H1 (cell line): ENCODE measurements at regions not wholly inside any gene's neighbourhood (a gene's known extent, or its start where the extent isn't known, plus 50 kb on each side); places are given as distances from the start of the nearest gene placed in this dataset.

ENCODE experiments used
- TF ChIP-seq, protein P1 (sequence below): IDR thresholded peaks from 2 replicates; pipeline ENCODE4 v1.6.1; 2012; ENCODE audit warnings: low read length, inconsistent platforms

- TF ChIP-seq, protein P1, sequence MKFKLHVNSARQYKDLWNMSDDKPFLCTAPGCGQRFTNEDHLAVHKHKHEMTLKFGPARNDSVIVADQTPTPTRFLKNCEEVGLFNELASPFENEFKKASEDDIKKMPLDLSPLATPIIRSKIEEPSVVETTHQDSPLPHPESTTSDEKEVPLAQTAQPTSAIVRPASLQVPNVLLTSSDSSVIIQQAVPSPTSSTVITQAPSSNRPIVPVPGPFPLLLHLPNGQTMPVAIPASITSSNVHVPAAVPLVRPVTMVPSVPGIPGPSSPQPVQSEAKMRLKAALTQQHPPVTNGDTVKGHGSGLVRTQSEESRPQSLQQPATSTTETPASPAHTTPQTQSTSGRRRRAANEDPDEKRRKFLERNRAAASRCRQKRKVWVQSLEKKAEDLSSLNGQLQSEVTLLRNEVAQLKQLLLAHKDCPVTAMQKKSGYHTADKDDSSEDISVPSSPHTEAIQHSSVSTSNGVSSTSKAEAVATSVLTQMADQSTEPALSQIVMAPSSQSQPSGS: no peak
Observed at GRCh38 chr2:126048719-126049118, 607.2 kb upstream of the GYPC start (continued).
